DMS 273 (cell line): ENCODE measurements at regions not wholly inside any gene's neighbourhood (a gene's known extent, or its start where the extent isn't known, plus 50 kb on each side); places are given as distances from the start of the nearest gene placed in this dataset.
"Not testable (repeated sequence)": the region's sequence is repeated elsewhere in the genome, so short reads cannot be mapped to it uniquely, and the experiment has no call there.

ENCODE experiments used
- DNase-seq: peaks from one replicate; lab custom pipeline; 2025; ENCODE audit not compliant: unreplicated experiment; lab: John Stamatoyannopoulos, UW

- DNase-seq = no peak
Measured at GRCh38 chr7:94173436-94173835, 169.3 kb upstream of the BET1 start.

DNA sequence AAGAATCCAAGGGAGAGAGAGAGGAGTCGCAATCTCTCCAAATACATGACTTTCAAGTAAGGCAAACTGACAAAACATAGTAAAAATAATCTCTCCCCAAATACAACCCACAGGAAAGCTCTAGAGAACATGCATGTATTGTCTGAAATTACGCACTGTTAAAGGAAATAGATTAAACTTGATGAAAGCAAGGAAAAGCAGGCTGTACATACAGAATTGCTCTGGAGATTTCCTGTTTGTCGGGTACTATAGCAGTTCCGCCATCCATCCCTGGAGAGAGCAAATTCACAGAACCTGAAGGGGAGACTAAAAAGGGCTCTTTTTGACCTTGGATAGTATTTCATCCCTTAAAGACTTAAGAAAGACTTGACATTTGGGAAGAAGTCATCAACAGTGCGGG, 170.2 kb upstream of the BET1 start:
- no peak for DNase-seq

DNA sequence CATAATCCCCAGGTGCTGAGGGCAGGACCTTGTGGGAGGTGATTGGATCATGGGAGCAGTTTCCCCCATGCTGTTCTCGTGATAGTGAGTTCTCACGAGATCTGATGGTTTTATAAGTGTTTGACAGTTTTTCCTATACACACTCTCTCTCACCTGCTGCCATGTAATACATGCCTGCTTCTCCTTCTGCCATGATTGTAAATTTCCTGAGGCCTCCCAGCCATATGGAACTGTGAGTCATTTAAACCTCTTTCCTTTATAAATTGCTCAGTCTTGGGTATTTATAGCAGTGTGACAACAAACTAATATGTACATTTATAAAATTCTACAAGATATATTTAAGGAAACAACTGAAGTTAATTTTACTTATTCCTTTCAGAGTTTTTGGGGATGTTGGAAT, 170.8 kb upstream of the BET1 start:
- DNase-seq = no peak

- no peak for DNase-seq
Measured at GRCh38 chr7:94176694-94177200, 172.6 kb upstream of the BET1 start.

DNA sequence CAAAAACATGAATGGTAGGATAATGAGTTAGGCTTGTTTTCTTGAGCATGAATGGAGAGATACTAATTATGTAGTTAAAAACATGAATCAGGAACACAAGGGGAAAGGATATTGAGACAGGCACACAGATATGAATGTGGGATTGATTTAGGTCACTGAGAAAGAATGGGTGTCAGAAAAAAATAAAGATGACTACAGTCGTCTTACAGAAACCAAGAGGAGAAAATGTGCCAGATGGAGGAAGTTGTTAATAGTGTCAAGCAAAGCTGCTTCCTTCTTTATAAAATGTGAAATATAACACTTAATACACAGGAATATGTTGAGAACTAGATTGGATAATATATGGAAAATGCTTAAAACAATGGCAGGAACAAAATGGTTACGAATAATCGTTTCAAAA, 173.3 kb upstream of the BET1 start:
- DNase-seq = no peak

DNA sequence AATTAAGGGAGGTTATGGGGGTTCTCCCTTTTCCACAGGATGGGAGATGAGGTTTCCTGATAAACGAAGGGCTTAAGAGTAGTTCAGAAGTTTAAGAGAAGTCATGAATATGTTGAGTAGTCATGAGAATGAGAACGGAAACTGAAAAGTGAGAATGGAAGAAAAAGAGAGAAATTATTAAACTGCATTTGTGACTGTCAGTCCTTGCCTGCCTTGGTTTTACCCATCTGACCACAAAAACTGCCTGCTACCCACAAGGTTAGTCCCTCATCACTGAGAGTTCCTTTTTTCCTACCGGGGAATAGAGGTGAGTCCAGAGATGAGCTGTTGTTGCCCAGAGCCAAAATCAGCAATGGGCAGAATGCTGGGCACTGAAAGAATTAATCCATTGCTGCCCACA, 174.1 kb upstream of the BET1 start:
- DNase-seq = no peak

- no peak for DNase-seq
Measured at GRCh38 chr7:94179466-94179865, 175.3 kb upstream of the BET1 start.

GRCh38 chr7:94182066-94182465, 177.9 kb upstream of the BET1 start:
- no peak for DNase-seq

GRCh38 chr7:94182721-94183120, 178.6 kb upstream of the BET1 start:
- DNase-seq = no peak

- DNase-seq = no peak
Measured at GRCh38 chr7:94183289-94183749, 179.2 kb upstream of the BET1 start.

GRCh38 chr7:94183891-94184290, 179.7 kb upstream of the BET1 start:
- no peak for DNase-seq

GRCh38 chr7:94188350-94188749, 184.2 kb upstream of the BET1 start:
- DNase-seq = no peak

DNA sequence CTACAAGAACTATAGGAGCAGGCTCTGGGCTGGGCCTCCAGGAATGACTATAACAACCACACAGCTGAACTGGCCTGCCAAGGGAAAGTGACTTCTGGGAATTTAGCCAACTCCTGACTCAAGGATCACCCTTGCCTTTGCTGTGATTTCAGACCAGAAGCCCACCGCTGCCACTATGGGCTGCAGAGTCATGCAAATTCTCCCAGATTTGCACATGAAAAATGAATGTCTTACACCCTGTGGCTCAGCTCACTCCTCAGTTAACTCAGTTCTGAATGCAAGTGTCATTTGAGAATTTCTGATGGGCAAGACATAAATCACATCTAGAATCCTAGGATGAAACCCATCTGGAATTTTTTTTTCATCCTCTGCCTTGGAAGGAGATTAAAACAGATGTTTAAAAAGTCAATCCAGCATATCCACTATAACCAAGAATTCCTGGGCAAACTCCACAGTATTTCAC, 186.5 kb upstream of the BET1 start:
- no peak for DNase-seq

DNA sequence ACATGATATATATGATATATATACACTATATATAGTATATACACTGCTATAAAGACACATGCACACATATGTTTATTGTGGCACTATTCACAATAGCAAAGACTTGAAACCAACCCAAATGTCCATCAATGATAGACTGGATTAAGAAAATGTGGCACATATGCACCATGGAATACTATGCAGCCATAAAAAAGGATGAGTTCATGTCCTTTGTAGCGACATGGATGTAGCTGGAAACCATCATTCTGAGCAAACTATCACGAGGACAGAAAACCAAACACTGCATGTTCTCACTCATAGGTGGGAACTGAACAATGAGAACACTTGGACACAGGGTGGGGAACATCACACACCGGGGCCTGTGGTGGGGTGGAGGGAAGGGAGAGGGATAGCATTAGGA, 190.3 kb upstream of the BET1 start:
- not testable (repeated sequence) for DNase-seq

- DNase-seq = no peak
Measured at GRCh38 chr7:94195201-94195600, 191.0 kb upstream of the BET1 start.

DNA sequence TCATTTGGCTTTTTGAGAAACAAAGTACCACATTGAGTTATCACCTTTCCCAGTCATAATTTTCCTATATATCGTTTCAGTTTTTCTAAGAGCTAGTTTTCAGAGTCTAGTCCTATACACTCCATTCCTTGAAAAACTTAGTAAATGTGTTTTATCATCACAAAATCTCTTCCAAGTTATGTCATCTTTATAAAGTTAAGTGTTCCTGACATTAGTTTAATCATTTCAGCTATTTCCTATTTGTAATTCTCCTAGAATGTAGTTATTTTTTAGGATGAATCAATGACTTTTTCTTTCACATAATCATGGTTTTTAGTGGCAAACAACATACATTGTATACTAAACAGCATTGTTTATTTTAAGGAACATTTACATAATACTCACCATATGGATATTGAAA, 191.7 kb upstream of the BET1 start:
- no peak for DNase-seq

GRCh38 chr7:94205529-94205928, 189.2 kb upstream of the COL1A2 start:
- DNase-seq = no peak

- DNase-seq = no peak
Measured at GRCh38 chr7:94206295-94206694, 188.4 kb upstream of the COL1A2 start.

DNA sequence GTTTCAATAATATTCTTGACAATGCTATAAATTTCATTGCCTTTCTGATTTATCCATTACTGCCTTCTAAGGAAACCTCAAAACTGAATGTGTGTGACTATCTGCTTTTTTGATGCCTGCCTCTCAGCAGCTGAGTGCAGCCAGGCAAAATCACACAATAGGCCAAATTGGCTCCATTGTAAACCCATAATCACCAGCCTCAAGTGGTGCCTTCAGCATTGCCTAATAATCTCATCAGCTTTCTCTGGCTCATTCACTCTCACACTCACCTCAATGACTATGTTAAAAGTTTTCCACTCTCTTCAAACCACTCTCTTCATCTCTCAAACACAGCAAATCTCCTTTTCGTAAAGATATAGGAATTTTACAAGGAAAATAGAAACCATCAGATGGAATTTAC, 182.5 kb upstream of the COL1A2 start:
- DNase-seq = no peak

- DNase-seq = no peak
Measured at GRCh38 chr7:94216944-94217461, 177.7 kb upstream of the COL1A2 start.

- DNase-seq = no peak
Measured at GRCh38 chr7:94217766-94218165, 176.9 kb upstream of the COL1A2 start.

DNA sequence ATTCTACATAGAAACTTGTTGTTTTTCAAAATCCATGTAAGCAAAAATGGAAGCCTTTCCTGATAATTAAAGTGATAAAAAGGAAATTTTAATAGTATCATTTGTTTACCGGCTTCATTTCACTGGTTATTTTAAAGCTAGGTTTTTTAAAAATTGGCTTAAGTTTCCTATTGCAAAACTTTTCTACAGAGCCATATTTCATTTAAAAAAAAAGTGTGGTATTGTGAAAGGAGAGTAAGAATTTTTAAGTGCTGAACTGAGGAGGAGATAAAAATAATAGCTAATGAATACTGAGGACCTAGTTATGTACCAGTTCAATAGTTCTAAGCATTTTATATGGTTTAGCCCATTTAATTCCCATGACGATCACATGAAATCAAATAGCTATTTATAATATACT, 172.2 kb upstream of the COL1A2 start:
- DNase-seq = no peak

DNA sequence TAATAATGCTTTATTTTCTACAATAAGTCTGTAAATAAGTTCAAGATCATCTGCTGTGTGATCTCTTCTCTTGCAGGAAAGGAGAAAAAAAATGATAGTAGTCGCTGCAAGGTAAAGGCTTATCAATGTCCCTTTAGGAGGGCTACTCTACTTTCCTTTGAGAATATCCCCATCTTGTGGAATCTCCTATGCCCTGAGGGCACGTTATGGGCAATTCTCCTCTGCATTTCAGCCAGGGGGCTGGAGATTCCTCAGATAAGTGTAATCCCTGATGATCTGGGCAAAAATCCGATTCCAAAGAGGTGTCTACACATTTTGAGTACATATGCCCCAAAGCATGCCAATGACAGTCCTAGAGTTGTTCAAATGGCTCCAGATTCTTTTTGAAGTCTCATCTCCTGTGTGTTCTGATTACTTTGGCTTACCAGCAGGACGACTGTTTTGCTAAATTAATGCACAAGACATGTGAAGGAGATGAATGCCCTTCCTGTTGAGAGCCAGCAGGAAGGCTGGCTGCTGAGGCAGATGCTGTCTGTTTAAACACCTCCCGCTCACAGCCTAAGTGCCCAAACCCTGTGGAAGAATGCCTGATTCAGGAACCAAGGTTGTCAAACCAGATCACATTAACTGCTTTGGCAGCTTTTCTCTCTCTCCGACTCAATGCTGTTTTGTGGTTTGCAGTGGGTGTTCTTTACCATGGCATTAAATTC, 171.2 kb upstream of the COL1A2 start:
- peak; percentile 75 for DNase-seq
